A673 (cell line): ENCODE measurements at regions not wholly inside any gene's neighbourhood (a gene's known extent, or its start where the extent isn't known, plus 50 kb on each side); places are given as distances from the start of the nearest gene placed in this dataset.

ENCODE experiments used
- BruUV-seq: library from RNA; stranded (reverse); fragments of 400-500 nt; replicated peaks from 2 replicates; lab custom pipeline; 2021; lab: Mats Ljungman, UMichigan
- CTCF ChIA-PET: fragments of 300-600 bp; sonication (Branson Sonifier 250); formaldehyde crosslinking; loops from one replicate; lab custom pipeline; 2022; ENCODE audit warnings: antibody characterized with exemption; lab: Charles Lee
- POLR2A ChIA-PET: fragments of 300-600 bp; sonication (Branson Sonifier 250); formaldehyde crosslinking; loops from one replicate; lab custom pipeline; 2022; ENCODE audit warnings: antibody characterized with exemption; ENCODE audit not compliant: low non-redundant PET; lab: Charles Lee
- DNase-seq: peaks from one replicate; pipeline ENCODE4 v3.0.0-alpha.2; 2015; ENCODE audit warnings: low spot score
- H3K27ac ChIP-seq: fragments of 200-600 bp; sonication (generic); 2 replicates; pipeline ENCODE4 v1.5.1; 2016; ENCODE audit warnings: mixed run types, low read depth, mild to moderate bottlenecking, mixed read lengths, antibody characterized with exemption, low read length; ENCODE audit not compliant: poor library complexity, severe bottlenecking
- H3K27me3 ChIP-seq: fragments of 200-600 bp; sonication (generic); replicated peaks from 2 replicates; pipeline ENCODE4 v1.6.1; 2017; ENCODE audit warnings: mixed run types, low read depth, mild to moderate bottlenecking, mixed read lengths, antibody characterized with exemption, low read length; ENCODE audit not compliant: insufficient read depth, poor library complexity
- H3K36me3 ChIP-seq: fragments of 200-600 bp; sonication (generic); 2 replicates; pipeline ENCODE4 v1.6.1; 2016; ENCODE audit warnings: mixed run types, mild to moderate bottlenecking, mixed read lengths, antibody characterized with exemption, low read length; ENCODE audit not compliant: insufficient read depth, poor library complexity, severe bottlenecking
- H3K4me1 ChIP-seq: fragments of 200-600 bp; sonication (generic); 2 replicates; pipeline ENCODE4 v1.6.1; 2017; ENCODE audit warnings: mixed run types, mild to moderate bottlenecking, mixed read lengths, antibody characterized with exemption, low read length; ENCODE audit not compliant: insufficient read depth, poor library complexity, severe bottlenecking
- H3K4me3 ChIP-seq: fragments of 200-600 bp; sonication (generic); 2 replicates; pipeline ENCODE4 v1.5.1; 2016; ENCODE audit warnings: low read depth, mixed run types, mild to moderate bottlenecking, mixed read lengths, low read length; ENCODE audit not compliant: poor library complexity, severe bottlenecking
- H3K9me3 ChIP-seq: fragments of 200-600 bp; sonication (generic); 2 replicates; pipeline ENCODE4 v1.6.1; 2016; ENCODE audit warnings: mixed run types, low read depth, mild to moderate bottlenecking, mixed read lengths, antibody characterized with exemption, low read length; ENCODE audit not compliant: poor library complexity, severe bottlenecking
- CTCF ChIP-seq: fragments of 300-800, 200-600 bp; sonication (generic); conservative IDR thresholded peaks from 2 replicates; pipeline ENCODE4 v1.5.1; 2017; ENCODE audit warnings: low read depth, mild to moderate bottlenecking, antibody characterized with exemption, low read length, moderate library complexity, mixed read lengths
- EZH2 ChIP-seq: fragments of 200-600 bp; sonication (generic); IDR thresholded peaks from 2 replicates; pipeline ENCODE4 v1.6.1; 2017; ENCODE audit warnings: borderline replicate concordance, low read depth, mild to moderate bottlenecking, mixed read lengths, antibody characterized with exemption, low read length; ENCODE audit not compliant: poor library complexity, severe bottlenecking
- intact Hi-C: fragments of 100-400 bp; cut with micrococcal nuclease; formaldehyde crosslinking; loops from one replicate; pipeline ENCODE4 v1.10.0; 2022; ENCODE audit not compliant: unreplicated experiment

- TF ChIP-seq EZH2: no peak
- no peak for TF ChIP-seq CTCF
- DNase-seq: peak; percentile 32
- no TSS peak for BruUV-seq
- no peaks in the 10 kb centered on the region for H3K9me3 ChIP-seq
- H3K4me1 ChIP-seq: no peaks in the 10 kb centered on the region
- no peaks in the 10 kb centered on the region for H3K36me3 ChIP-seq
- ChIA-PET POLR2A (no interaction called here), CTCF (no interaction called here)
- H3K4me3 ChIP-seq: no peak overlapping the region
- H3K27ac ChIP-seq: no peak overlapping the region
- intact Hi-C loops: no loop called here
- no peaks in the 10 kb centered on the region for H3K27me3 ChIP-seq
Observed at GRCh38 chr1:165056914-165057313, 299.6 kb downstream of the LMX1A start.

- Histone ChIP-seq H3K27me3 (no peaks in the 10 kb centered on the region), H3K4me3 (no peak overlapping the region), H3K27ac (no peak overlapping the region), H3K9me3 (no peaks in the 10 kb centered on the region), H3K4me1 (no peaks in the 10 kb centered on the region), H3K36me3 (no peaks in the 10 kb centered on the region)
- TF ChIP-seq CTCF: no peak
- TF ChIP-seq EZH2: no peak
- no peak for DNase-seq
- POLR2A ChIA-PET: no interaction called here
- intact Hi-C loops: no loop called here
- CTCF ChIA-PET: no interaction called here
- no TSS peak for BruUV-seq
Observed at GRCh38 chr1:165055581-165055980, 300.9 kb downstream of the LMX1A start.

- H3K4me3 ChIP-seq: no peak overlapping the region
- BruUV-seq: no TSS peak
- ChIA-PET CTCF (no interaction called here), POLR2A (no interaction called here)
- H3K27ac ChIP-seq: no peak overlapping the region
- TF ChIP-seq CTCF (no peak), EZH2 (no peak)
- no peaks in the 10 kb centered on the region for H3K27me3 ChIP-seq
- intact Hi-C loops: no loop called here
- no peak for DNase-seq
- H3K4me1 ChIP-seq: no peaks in the 10 kb centered on the region
- H3K36me3 ChIP-seq: no peaks in the 10 kb centered on the region
- no peaks in the 10 kb centered on the region for H3K9me3 ChIP-seq
Observed at GRCh38 chr1:165054627-165055026, 301.9 kb downstream of the LMX1A start.
